ENCODE measurements at regions not wholly inside any gene's neighbourhood (a gene's known extent, or its start where the extent isn't known, plus 50 kb on each side); places are given as distances from the start of the nearest gene placed in this dataset.

- no peak overlapping the region for H3K4me3 ChIP-seq
- H3K27me3 ChIP-seq, result no peaks in the 10 kb centered on the region
- WGBS, 2 donors, result 79 to 80% methylated on average over 6 of the region's 6 CpGs
- no peak overlapping the region for H3K27ac ChIP-seq
- DNase-seq (no peak), ATAC-seq (no peak)
- H3K9me3 ChIP-seq, result peaks cover 0 to 12% (median 5%) of the 10 kb centered on the region in 11 donors
- intact Hi-C loops (cut with DNase I), result no loop called here
- no peak for TF ChIP-seq CTCF (IDR thresholded peaks at IDR 0.05)
- H3K4me1 ChIP-seq, result peaks cover 0 to 8% (median 0%) of the 10 kb centered on the region in 9 donors
- H3K36me3 ChIP-seq, result no peaks in the 10 kb centered on the region
Observed at GRCh38 chr10:3510741-3511140, 274.3 kb downstream of the KLF6 start.

GRCh38 chr10:3509355-3509754 is 275.7 kb downstream of the KLF6 start:
- ATAC-seq, result no peak
- no peaks in the 10 kb centered on the region for H3K36me3 ChIP-seq
- WGBS, 2 donors, result 85 to 92% methylated on average over 3 of the region's 3 CpGs
- intact Hi-C loops (cut with DNase I), result loop anchor here in 1 of 10 donors (10.0 kb wide), 1 partner anchor 395 kb away; no protein-coding TSS in a partner anchor
- H3K9me3 ChIP-seq, result peaks cover 0 to 12% (median 5%) of the 10 kb centered on the region in 11 donors
- H3K27ac ChIP-seq, result no peak overlapping the region
- H3K4me3 ChIP-seq, result no peak overlapping the region
- no peak for DNase-seq
- H3K4me1 ChIP-seq, result peaks cover 0 to 5% (median 0%) of the 10 kb centered on the region in 9 donors
- no peaks in the 10 kb centered on the region for H3K27me3 ChIP-seq
- TF ChIP-seq CTCF (IDR thresholded peaks at IDR 0.05), result no peak

- no peaks in the 10 kb centered on the region for H3K27me3 ChIP-seq
- no peaks in the 10 kb centered on the region for H3K36me3 ChIP-seq
- WGBS, 2 donors, result 53 to 68% methylated on average over 13 of the region's 13 CpGs
- DNase-seq (no peak), ATAC-seq (peak in 4 of 8 donors; percentile 5 to 37 (median 16))
- peaks cover 0 to 30% (median 4%) of the 10 kb centered on the region in 9 donors for H3K4me1 ChIP-seq
- intact Hi-C loops (cut with DNase I), result loop anchor here in 2 of 10 donors (5.0 to 10.0 kb wide), 2 partner anchors 69 to 402 kb away; no protein-coding TSS in a partner anchor
- no peak overlapping the region for H3K4me3 ChIP-seq
- H3K9me3 ChIP-seq, result no peaks in the 10 kb centered on the region
- peak overlapping the region in 4 of 10 donors; percentile 3 to 66 (median 26) for H3K27ac ChIP-seq
- no peak for TF ChIP-seq CTCF (IDR thresholded peaks at IDR 0.05)
Observed at GRCh38 chr10:3503299-3503698, 281.7 kb downstream of the KLF6 start.

- peaks cover 0 to 30% (median 4%) of the 10 kb centered on the region in 9 donors for H3K4me1 ChIP-seq
- no peaks in the 10 kb centered on the region for H3K9me3 ChIP-seq
- peak overlapping the region in 4 of 10 donors; percentile 3 to 66 (median 20) for H3K27ac ChIP-seq
- ATAC-seq, result no peak
- intact Hi-C loops (cut with DNase I), result loop anchor here in 2 of 10 donors (5.0 to 10.0 kb wide), 2 partner anchors 70 to 402 kb away; no protein-coding TSS in a partner anchor
- no peaks in the 10 kb centered on the region for H3K27me3 ChIP-seq
- no peak for DNase-seq
- H3K4me3 ChIP-seq, result no peak overlapping the region
- WGBS, 2 donors, result 73% methylated on average over 6 of the region's 6 CpGs
- H3K36me3 ChIP-seq, result no peaks in the 10 kb centered on the region
- no peak for TF ChIP-seq CTCF (IDR thresholded peaks at IDR 0.05)
Observed at GRCh38 chr10:3502673-3503072, 282.3 kb downstream of the KLF6 start.
